ENCODE measurements at regions not wholly inside any gene's neighbourhood (a gene's known extent, or its start where the extent isn't known, plus 50 kb on each side); places are given as distances from the start of the nearest gene placed in this dataset.
"Not testable (repeated sequence)": the region's sequence is repeated elsewhere in the genome, so short reads cannot be mapped to it uniquely, and the experiment has no call there.

DNA sequence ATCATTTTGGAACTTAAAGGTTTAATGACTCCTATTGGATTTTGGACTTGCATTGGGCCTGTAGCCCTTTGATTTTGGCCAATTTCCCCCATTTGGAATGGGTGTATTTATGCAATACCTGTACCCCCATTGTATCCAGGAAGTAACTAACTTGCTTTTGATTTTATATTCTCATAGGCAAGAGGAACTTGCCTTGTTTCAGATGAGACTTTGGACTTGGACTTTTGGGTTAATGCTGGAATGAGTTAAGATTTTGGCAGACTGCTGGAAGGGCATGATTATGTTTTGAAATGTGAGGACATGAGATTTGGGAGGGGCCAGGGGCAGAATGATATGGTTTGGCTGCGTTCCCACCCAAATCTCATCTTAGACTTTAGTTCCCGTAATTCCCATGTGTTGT, 192.0 kb upstream of the B3GALT2 start:
- H3K9me3 Mint-ChIP-seq (ENCODE audit: insufficient read depth); DNase-seq; H3K36me3 Mint-ChIP-seq (ENCODE audit: low read depth); POLR2A ChIA-PET; ATAC-seq; H3K4me3 Mint-ChIP-seq; H3K27ac Mint-ChIP-seq; H3K4me1 Mint-ChIP-seq (ENCODE audit: low read depth); H3K27me3 Mint-ChIP-seq (ENCODE audit: low read depth); CTCF ChIA-PET: not testable (repeated sequence)

DNA sequence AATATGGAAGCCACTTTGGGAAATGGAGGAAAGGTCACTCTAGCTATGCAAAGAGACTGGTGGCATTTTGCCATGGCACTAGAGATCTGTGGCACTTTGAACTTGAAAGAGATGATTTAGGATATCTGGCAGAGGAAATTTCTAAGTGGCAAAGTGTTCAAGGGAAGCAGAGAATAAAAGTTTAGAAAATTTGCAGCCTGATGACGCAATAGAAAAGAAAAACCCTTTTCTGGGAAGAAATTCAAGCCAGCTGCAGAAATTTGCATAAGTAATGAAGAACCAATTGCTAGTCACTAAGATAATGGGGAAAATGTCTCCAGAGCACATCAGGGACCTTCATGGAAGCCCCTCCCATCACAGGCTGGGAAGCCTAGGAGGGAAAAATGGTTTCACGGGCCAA, 191.1 kb upstream of the B3GALT2 start:
- no peaks in the 10 kb centered on the region for H3K27me3 Mint-ChIP-seq (ENCODE audit: low read depth)
- ChIA-PET POLR2A (no interaction called here), CTCF (no interaction called here)
- H3K4me3 Mint-ChIP-seq, result no peak overlapping the region
- H3K27ac Mint-ChIP-seq, result no peak overlapping the region
- H3K9me3 Mint-ChIP-seq (ENCODE audit: insufficient read depth), result no peaks in the 10 kb centered on the region
- ATAC-seq (no peak), DNase-seq (no peak)
- H3K36me3 Mint-ChIP-seq (ENCODE audit: low read depth), result no peaks in the 10 kb centered on the region
- H3K4me1 Mint-ChIP-seq (ENCODE audit: low read depth), result peaks cover 3% of the 10 kb centered on the region

DNA sequence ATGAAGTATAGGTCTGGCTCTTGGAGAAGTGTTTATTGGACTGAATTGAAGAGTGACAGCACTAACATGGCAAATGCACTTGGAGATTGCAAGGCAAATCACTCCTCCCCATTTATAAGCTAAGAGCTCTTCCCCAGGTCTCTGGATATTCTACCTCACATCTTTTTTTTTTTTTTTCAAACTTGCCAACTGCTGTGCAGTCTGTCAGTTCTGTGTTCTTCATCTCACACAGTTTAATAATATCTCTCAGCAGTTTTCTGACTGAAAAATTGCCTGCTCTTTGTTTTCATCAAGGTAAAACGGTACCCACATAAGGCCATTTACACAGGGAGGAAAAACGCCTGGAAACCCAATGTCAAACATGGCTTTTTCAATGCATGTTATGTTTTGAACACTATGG, 186.1 kb upstream of the B3GALT2 start:
- DNase-seq (no peak), ATAC-seq (no peak)
- H3K36me3 Mint-ChIP-seq (ENCODE audit: low read depth), result no peaks in the 10 kb centered on the region
- no peak overlapping the region for H3K4me3 Mint-ChIP-seq
- H3K4me1 Mint-ChIP-seq (ENCODE audit: low read depth), result peaks cover 11% of the 10 kb centered on the region
- ChIA-PET POLR2A (no interaction called here), CTCF (no interaction called here)
- H3K9me3 Mint-ChIP-seq (ENCODE audit: insufficient read depth), result no peaks in the 10 kb centered on the region
- H3K27ac Mint-ChIP-seq, result no peak overlapping the region
- no peaks in the 10 kb centered on the region for H3K27me3 Mint-ChIP-seq (ENCODE audit: low read depth)

DNA sequence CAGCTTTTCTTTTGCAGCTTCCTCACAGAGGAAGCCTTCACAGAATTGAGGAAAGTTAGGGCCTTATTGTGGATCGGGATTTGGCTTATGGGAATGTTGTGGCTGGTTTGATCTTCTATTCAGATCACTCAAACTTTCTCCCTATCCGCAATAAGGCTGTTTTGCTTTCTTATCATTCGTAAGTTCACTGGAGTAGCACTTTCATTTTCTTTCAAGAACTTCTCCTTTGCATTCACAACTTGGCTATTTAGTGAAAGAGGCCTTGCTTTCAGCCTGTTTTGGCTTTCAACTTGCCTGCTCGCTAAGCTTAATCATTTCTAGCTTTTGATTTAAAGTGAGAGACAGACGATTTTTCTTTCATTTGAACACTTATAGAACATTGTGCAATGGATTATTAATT, 181.9 kb upstream of the B3GALT2 start:
- POLR2A ChIA-PET, result no interaction called here
- CTCF ChIA-PET, result no interaction called here
- ATAC-seq, result peak; percentile 27

DNA sequence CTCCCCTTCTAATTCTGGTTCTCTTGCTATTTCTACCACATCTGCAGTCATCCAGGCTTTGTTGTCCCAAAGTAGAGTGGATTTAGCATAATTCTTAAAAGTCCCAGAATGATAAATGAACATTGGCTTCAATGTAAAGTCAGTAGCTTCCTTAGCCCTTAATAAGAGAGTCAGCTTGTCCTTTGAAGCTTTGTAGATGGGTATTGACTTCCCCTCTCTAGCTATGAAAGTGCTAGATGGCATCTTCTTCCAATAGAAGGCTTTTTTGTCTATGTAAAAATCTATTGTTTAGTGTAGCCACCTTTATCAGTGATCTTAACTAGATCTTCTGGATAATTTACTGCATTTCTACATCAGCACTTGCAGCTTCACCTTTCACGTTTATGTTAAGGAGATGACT, 181.4 kb upstream of the B3GALT2 start:
- peaks cover 13% of the 10 kb centered on the region for H3K4me1 Mint-ChIP-seq (ENCODE audit: low read depth)
- no peak overlapping the region for H3K4me3 Mint-ChIP-seq
- H3K9me3 Mint-ChIP-seq (ENCODE audit: insufficient read depth), result no peaks in the 10 kb centered on the region
- no peak for DNase-seq
- H3K27ac Mint-ChIP-seq, result no peak overlapping the region
- ChIA-PET CTCF (no interaction called here), POLR2A (no interaction called here)
- no peak for ATAC-seq
- H3K36me3 Mint-ChIP-seq (ENCODE audit: low read depth), result no peaks in the 10 kb centered on the region
- no peaks in the 10 kb centered on the region for H3K27me3 Mint-ChIP-seq (ENCODE audit: low read depth)

More for the DNA sequence above, 181.9 kb upstream of the B3GALT2 start:
- Mint-ChIP-seq H3K4me1 (ENCODE audit: low read depth) (peaks cover 13% of the 10 kb centered on the region), H3K4me3 (peak overlapping the region; percentile 42), H3K9me3 (ENCODE audit: insufficient read depth) (no peaks in the 10 kb centered on the region), H3K27ac (peak overlapping the region; percentile 77), H3K27me3 (ENCODE audit: low read depth) (no peaks in the 10 kb centered on the region), H3K36me3 (ENCODE audit: low read depth) (no peaks in the 10 kb centered on the region)
- DNase-seq, result no peak

DNA sequence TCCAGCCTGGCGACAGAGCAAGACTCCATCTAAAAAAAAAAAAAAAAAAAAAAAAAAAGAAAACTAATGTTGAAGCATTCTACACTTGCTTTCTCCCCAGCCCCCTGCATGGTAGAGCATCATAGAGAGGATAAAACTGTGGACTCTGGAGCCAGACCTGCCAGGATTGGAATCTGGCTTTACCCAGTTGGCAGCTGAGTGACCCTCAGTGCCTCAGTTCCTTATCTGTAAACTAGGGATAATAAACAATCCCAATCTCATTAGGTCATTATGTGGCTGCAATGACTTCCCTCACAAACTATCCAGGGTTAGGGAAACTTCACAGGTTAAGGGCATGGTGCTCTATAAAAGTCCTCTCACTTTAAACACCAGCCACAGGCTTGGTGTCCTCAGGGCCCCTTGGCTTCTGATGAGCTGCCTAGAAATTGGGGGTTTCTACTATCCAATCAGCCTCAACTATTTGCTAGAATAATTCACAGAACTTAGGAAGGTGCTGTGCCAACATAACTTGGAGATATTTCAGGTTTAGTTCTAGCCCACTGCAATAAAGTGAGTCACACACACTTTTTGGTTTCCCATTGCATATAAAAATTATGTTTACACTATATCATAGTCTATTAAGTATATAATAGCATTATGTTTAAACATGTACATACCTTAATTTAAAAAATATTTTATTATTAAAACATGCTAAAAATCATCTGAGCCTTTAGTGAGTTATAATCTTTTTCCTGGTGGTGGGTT, 180.5 kb upstream of the B3GALT2 start:
- ATAC-seq (no peak), DNase-seq (no peak)
- H3K36me3 Mint-ChIP-seq (ENCODE audit: low read depth), result no peaks in the 10 kb centered on the region
- H3K4me1 Mint-ChIP-seq (ENCODE audit: low read depth), result peaks cover 13% of the 10 kb centered on the region
- H3K9me3 Mint-ChIP-seq (ENCODE audit: insufficient read depth), result no peaks in the 10 kb centered on the region
- ChIA-PET POLR2A (no interaction called here), CTCF (no interaction called here)
- H3K27ac Mint-ChIP-seq, result no peak overlapping the region
- no peaks in the 10 kb centered on the region for H3K27me3 Mint-ChIP-seq (ENCODE audit: low read depth)
- no peak overlapping the region for H3K4me3 Mint-ChIP-seq

DNA sequence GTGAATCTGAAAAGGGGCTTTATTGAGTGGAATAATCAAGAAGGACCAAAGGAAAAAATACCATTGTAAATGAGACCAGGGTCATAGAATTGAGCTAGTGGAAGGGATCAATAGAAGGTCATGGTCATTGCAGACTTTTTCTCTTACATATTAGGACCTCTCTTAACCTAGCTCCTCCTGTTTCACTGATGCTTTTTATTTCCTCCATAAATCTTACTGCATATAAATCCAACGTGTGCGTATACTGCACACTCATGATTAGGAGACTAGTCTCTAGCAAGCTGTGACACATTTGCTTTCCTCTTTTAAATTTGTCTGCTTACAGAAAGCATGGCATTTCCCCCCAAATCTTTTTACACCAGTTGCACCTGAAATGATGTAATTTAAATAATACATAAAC, 179.6 kb upstream of the B3GALT2 start:
- ATAC-seq, result no peak
- CTCF ChIA-PET, result no interaction called here
- H3K9me3 Mint-ChIP-seq (ENCODE audit: insufficient read depth), result no peaks in the 10 kb centered on the region

DNA sequence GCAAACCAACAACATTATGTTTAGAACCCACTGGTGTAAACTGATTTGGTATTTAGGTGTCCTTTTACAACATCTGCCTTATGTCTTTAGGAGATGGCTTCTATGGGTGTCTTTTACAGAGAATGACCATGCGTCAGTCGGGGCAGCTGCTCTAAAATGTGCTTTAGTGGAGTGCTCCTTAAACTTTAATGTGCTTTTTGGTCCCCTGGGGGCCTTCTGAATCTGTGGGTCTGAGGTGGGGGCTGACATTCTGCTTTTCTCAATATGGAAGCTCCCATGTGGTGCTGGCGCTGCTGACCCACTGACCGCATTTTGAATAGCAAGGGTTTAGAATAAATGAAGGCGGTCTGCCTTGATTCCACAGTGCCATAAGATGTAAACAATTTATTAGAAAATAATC, 173.2 kb upstream of the B3GALT2 start:
- ATAC-seq (no peak), DNase-seq (no peak)
- Mint-ChIP-seq H3K27me3 (ENCODE audit: low read depth) (peaks cover 2% of the 10 kb centered on the region), H3K27ac (no peak overlapping the region), H3K9me3 (ENCODE audit: insufficient read depth) (no peaks in the 10 kb centered on the region), H3K4me3 (no peak overlapping the region), H3K36me3 (ENCODE audit: low read depth) (no peaks in the 10 kb centered on the region), H3K4me1 (ENCODE audit: low read depth) (no peaks in the 10 kb centered on the region)
- POLR2A ChIA-PET, result no interaction called here
- CTCF ChIA-PET, result no interaction called here

More for the DNA sequence above, 179.6 kb upstream of the B3GALT2 start:
- Mint-ChIP-seq H3K27me3 (ENCODE audit: low read depth) (no peaks in the 10 kb centered on the region), H3K27ac (no peak overlapping the region), H3K36me3 (ENCODE audit: low read depth) (no peaks in the 10 kb centered on the region), H3K4me1 (ENCODE audit: low read depth) (peaks cover 13% of the 10 kb centered on the region), H3K4me3 (no peak overlapping the region)
- POLR2A ChIA-PET, result no interaction called here
- DNase-seq, result no peak

DNA sequence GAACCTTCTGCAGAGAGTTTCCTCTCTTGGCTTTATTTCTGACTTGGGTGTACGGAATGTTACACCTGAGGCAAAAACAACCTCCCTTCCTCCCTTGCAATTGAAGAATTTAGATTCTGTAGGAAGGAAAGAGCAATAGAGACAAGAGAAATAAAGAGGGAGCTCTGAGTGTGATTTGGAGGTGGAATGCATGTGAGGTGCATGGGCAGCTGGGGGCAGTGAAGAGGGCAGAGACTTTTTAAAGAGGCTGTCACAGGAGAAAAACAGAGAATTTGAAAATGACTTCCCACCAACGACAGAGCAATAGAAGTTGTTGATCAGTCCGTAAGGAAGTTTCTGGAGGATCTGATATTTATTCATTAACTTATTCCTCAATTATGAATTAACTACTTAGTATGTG, 172.0 kb upstream of the B3GALT2 start:
- H3K9me3 Mint-ChIP-seq (ENCODE audit: insufficient read depth), result no peaks in the 10 kb centered on the region
- H3K4me1 Mint-ChIP-seq (ENCODE audit: low read depth), result no peaks in the 10 kb centered on the region
- DNase-seq (no peak), ATAC-seq (no peak)
- H3K27me3 Mint-ChIP-seq (ENCODE audit: low read depth), result peaks cover 2% of the 10 kb centered on the region
- no peaks in the 10 kb centered on the region for H3K36me3 Mint-ChIP-seq (ENCODE audit: low read depth)
- POLR2A ChIA-PET, result no interaction called here
- no peak overlapping the region for H3K4me3 Mint-ChIP-seq
- CTCF ChIA-PET, result no interaction called here
- no peak overlapping the region for H3K27ac Mint-ChIP-seq

DNA sequence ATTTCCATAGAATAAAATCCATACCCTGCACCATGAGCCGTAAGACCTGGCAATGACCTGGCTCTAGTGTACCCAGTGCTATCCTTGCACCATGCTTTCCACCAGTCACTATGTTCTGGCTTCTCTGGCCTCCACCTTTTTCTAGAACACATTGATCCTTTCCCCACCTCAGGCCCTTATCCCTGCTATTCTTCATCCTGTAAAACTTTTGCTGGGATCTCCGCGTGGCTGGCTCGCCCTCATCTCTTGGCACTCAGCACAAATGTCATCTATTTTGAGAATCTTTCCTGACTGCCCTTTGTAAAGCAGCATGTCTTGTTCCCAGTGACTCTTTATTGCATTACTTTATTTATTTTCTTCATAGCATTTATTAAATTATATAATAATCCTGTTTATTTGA, 169.8 kb upstream of the B3GALT2 start:
- no peaks in the 10 kb centered on the region for H3K4me1 Mint-ChIP-seq (ENCODE audit: low read depth)
- H3K27ac Mint-ChIP-seq, result no peak overlapping the region
- CTCF ChIA-PET, result no interaction called here
- POLR2A ChIA-PET, result no interaction called here
- H3K4me3 Mint-ChIP-seq, result no peak overlapping the region
- H3K27me3 Mint-ChIP-seq (ENCODE audit: low read depth), result peaks cover 2% of the 10 kb centered on the region
- DNase-seq (no peak), ATAC-seq (no peak)
- H3K9me3 Mint-ChIP-seq (ENCODE audit: insufficient read depth), result no peaks in the 10 kb centered on the region
- no peaks in the 10 kb centered on the region for H3K36me3 Mint-ChIP-seq (ENCODE audit: low read depth)

DNA sequence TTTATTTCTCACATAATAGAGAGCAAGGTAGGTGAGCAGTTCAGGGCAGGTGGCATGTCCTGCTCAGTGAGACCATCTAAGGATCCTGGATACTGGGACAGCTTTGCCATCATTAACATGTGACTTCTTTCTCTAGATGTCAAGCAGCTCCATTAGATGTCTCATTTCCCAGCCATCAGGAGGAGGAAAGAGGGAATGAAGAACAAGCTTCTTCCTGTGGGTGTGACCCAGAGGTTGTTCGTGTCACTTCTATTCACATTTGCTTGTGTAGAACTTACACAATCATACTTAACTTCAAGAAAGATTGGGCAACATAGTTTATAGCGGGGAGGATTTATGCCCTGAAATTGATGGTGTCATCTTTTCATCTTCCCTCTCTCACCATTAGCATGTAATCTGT, 169.2 kb upstream of the B3GALT2 start:
- H3K36me3 Mint-ChIP-seq (ENCODE audit: low read depth), result no peaks in the 10 kb centered on the region
- H3K27ac Mint-ChIP-seq, result no peak overlapping the region
- no peak overlapping the region for H3K4me3 Mint-ChIP-seq
- POLR2A ChIA-PET, result no interaction called here
- CTCF ChIA-PET, result no interaction called here
- no peaks in the 10 kb centered on the region for H3K9me3 Mint-ChIP-seq (ENCODE audit: insufficient read depth)
- H3K4me1 Mint-ChIP-seq (ENCODE audit: low read depth), result no peaks in the 10 kb centered on the region
- DNase-seq (no peak), ATAC-seq (no peak)
- H3K27me3 Mint-ChIP-seq (ENCODE audit: low read depth), result peaks cover 2% of the 10 kb centered on the region

DNA sequence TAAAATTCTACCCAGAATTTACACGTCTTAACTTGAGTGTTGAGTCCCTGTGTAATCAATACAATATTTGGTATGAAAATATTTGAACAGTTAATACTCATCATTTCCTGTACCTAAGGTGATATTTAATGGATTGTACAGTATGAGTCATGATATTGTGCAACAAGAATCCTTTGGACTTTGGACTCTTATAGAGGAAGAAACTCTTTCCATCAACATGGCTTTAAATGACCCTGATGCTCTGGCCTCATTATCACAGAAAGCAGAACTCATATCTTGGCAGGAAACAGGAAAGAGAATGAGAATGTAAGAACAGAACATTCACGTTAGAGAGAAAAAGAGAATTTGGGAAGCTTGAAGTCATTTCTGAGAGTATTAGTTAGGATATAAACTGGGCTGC, 168.8 kb upstream of the B3GALT2 start:
- Mint-ChIP-seq H3K36me3 (ENCODE audit: low read depth) (no peaks in the 10 kb centered on the region), H3K4me3 (no peak overlapping the region), H3K27me3 (ENCODE audit: low read depth) (peaks cover 2% of the 10 kb centered on the region), H3K9me3 (ENCODE audit: insufficient read depth) (no peaks in the 10 kb centered on the region), H3K4me1 (ENCODE audit: low read depth) (no peaks in the 10 kb centered on the region), H3K27ac (no peak overlapping the region)
- ChIA-PET CTCF (no interaction called here), POLR2A (no interaction called here)
- no peak for DNase-seq
- no peak for ATAC-seq

DNA sequence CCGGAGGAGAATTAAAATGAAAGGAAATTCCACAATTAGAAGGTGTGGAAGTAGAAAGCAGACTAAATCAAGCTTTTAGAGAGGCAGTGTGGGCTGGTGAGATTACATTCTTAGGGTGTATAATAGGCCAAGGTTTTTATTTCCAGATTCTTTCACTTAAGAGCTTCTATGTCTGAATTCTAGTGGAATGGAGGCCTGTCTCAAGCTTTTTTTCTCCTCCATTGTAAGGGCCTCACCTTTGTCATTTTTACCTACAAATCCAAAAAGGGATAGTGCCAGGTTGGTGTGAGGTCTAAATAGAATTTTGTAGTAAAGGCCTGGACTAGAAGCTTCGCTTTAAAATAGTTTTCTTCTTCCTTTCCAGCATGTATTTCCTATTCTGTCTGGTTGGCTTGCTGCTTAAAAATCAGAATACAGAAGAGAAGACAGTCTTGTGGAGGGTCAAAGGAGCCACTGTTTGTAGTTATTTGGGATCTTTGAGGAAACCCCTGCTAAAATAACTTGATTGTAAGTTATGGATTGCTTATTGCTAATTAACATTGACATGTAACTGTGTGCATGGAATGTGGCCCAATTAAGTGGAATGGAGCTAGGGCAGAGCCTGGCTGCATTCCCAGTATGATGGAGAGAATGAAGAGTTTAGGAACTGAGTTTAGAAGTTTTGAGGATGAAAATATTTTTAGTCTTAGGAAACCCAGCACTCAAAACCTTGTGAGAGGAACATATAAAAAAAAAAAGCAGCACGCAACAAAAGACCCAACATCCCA, 162.5 kb upstream of the B3GALT2 start:
- DNase-seq, result no peak
- Mint-ChIP-seq H3K4me1 (ENCODE audit: low read depth) (no peaks in the 10 kb centered on the region), H3K36me3 (ENCODE audit: low read depth) (no peaks in the 10 kb centered on the region), H3K27me3 (ENCODE audit: low read depth) (no peaks in the 10 kb centered on the region), H3K9me3 (ENCODE audit: insufficient read depth) (no peaks in the 10 kb centered on the region), H3K4me3 (no peak overlapping the region), H3K27ac (no peak overlapping the region)
- CTCF ChIA-PET, result no interaction called here
- ATAC-seq, result no peak
- POLR2A ChIA-PET, result no interaction called here
